ENCODE measurements at regions not wholly inside any gene's neighbourhood (a gene's known extent, or its start where the extent isn't known, plus 50 kb on each side); places are given as distances from the start of the nearest gene placed in this dataset.

- DNase-seq (ENCODE audit: low read depth): no peak
Observed at GRCh38 chr15:31473385-31474058, 146.9 kb downstream of the KLF13 start.

- DNase-seq (ENCODE audit: low read depth): no peak
Observed at GRCh38 chr15:31474059-31474868, 147.6 kb downstream of the KLF13 start.

- no peak for DNase-seq (ENCODE audit: low read depth)
Observed at GRCh38 chr15:31476236-31476810, 149.7 kb downstream of the KLF13 start.

GRCh38 chr15:31476866-31477265, 150.2 kb downstream of the KLF13 start:
- no peak for DNase-seq (ENCODE audit: low read depth)

- DNase-seq (ENCODE audit: low read depth): no peak
Observed at GRCh38 chr15:31477301-31477700, 150.7 kb downstream of the KLF13 start.

- DNase-seq (ENCODE audit: low read depth): no peak
Observed at GRCh38 chr15:31477851-31478701, 151.4 kb downstream of the KLF13 start.

- no peak for DNase-seq (ENCODE audit: low read depth)
Observed at GRCh38 chr15:31478702-31479221, 152.1 kb downstream of the KLF13 start.

GRCh38 chr15:31480356-31481025, 153.9 kb downstream of the KLF13 start:
- DNase-seq (ENCODE audit: low read depth): no peak

- DNase-seq (ENCODE audit: low read depth): no peak
Observed at GRCh38 chr15:31481142-31481541, 154.5 kb downstream of the KLF13 start.

- DNase-seq (ENCODE audit: low read depth): no peak
Observed at GRCh38 chr15:31482122-31482922, 155.7 kb downstream of the KLF13 start.

- no peak for DNase-seq (ENCODE audit: low read depth)
Observed at GRCh38 chr15:31483053-31483985, 156.7 kb downstream of the KLF13 start.

- no peak for DNase-seq (ENCODE audit: low read depth)
Observed at GRCh38 chr15:31483986-31484951, 157.6 kb downstream of the KLF13 start.

- DNase-seq (ENCODE audit: low read depth): no peak
Observed at GRCh38 chr15:31484986-31485385, 158.4 kb downstream of the KLF13 start.

GRCh38 chr15:31485431-31485830, 158.8 kb downstream of the KLF13 start:
- no peak for DNase-seq (ENCODE audit: low read depth)

GRCh38 chr15:31485911-31486461, 159.4 kb downstream of the KLF13 start:
- DNase-seq (ENCODE audit: low read depth): no peak

GRCh38 chr15:31486506-31486905, 159.9 kb downstream of the KLF13 start:
- DNase-seq (ENCODE audit: low read depth): no peak

- DNase-seq (ENCODE audit: low read depth): no peak
Observed at GRCh38 chr15:31486906-31487695, 160.5 kb downstream of the KLF13 start.

Measured in RPMI7951 (cell line).